Epithelial cell of proximal tubule (primary cell): ENCODE measurements at regions not wholly inside any gene's neighbourhood (a gene's known extent, or its start where the extent isn't known, plus 50 kb on each side); places are given as distances from the start of the nearest gene placed in this dataset.

Experiments used
- DNase-seq: peaks from one replicate; pipeline ENCODE4 v3.0.0-alpha.2; 2011; ENCODE audit warnings: low read depth
- H3K4me3 ChIP-seq: 2 replicates; pipeline ENCODE4 v1.5.1; 2011; ENCODE audit warnings: low read depth, mild to moderate bottlenecking, low read length
- TF ChIP-seq, protein P1 (sequence below): conservative IDR thresholded peaks from 2 replicates; pipeline ENCODE4 v1.5.1; 2012; ENCODE audit warnings: low read depth, mild to moderate bottlenecking, low read length

DNA sequence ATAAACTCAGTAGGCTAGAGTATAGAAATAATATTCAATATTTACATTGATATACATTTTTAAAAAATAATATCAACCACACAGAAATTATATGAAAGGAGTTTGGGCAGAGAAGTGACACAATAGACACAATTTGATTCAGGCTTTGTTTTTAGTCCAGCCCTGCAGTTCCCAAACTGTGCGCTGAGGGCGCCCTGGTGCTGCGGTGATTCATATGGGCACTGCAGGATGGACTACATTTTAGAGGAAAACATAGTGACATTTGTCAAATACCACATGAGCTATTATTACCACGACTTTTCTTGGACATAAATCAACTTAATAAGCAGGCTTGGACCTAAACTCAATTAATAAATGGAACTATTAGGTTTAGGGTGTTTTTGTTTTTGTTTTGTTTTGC lies 364.3 kb upstream of the ID4 start:
- H3K4me3 ChIP-seq, result no peak overlapping the region
- no peak for DNase-seq
- TF ChIP-seq, protein P1, sequence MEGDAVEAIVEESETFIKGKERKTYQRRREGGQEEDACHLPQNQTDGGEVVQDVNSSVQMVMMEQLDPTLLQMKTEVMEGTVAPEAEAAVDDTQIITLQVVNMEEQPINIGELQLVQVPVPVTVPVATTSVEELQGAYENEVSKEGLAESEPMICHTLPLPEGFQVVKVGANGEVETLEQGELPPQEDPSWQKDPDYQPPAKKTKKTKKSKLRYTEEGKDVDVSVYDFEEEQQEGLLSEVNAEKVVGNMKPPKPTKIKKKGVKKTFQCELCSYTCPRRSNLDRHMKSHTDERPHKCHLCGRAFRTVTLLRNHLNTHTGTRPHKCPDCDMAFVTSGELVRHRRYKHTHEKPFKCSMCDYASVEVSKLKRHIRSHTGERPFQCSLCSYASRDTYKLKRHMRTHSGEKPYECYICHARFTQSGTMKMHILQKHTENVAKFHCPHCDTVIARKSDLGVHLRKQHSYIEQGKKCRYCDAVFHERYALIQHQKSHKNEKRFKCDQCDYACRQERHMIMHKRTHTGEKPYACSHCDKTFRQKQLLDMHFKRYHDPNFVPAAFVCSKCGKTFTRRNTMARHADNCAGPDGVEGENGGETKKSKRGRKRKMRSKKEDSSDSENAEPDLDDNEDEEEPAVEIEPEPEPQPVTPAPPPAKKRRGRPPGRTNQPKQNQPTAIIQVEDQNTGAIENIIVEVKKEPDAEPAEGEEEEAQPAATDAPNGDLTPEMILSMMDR, result peak; percentile 48

DNA sequence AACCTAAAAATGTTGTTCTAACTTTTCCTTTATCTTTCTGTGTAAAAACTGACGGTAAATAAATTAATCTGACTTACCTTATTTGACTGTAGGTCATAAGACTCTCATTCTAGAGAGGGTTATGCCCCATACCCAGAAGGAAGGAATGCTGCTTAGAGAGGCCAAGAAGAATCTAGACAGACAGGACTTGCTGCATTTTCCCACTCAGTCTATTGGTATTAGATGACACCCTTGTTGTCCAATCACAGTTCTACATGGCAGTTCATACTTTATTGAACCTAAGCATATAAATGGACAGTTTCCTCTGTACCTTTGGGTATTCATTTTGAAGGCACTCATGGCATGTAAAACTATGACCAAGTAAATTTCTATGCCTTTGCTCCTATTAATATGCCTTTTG lies 359.6 kb upstream of the ID4 start:
- DNase-seq, result no peak
- TF ChIP-seq, protein P1, result no peak
- H3K4me3 ChIP-seq, result no peak overlapping the region

DNA sequence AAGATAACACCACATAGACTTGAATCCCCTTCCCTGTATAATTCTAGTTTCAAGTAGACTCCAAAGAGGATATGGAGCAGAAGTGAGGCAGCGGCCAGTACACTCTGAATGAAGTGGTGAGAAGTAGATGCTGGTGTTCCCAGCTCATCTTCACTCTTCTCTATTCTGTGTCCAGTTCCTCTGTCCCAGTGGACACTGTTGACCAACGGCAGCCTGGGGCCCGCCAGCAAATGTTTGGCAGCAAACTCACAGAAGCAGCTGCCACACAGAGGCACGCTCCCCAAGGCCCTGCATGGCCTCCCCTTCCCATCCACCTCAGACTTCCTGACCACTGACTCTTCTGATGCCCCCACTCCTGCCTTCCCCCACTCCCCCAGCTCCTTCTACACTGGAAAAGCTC lies 358.9 kb upstream of the ID4 start:
- H3K4me3 ChIP-seq, result no peak overlapping the region
- TF ChIP-seq, protein P1, result no peak
- DNase-seq, result no peak

DNA sequence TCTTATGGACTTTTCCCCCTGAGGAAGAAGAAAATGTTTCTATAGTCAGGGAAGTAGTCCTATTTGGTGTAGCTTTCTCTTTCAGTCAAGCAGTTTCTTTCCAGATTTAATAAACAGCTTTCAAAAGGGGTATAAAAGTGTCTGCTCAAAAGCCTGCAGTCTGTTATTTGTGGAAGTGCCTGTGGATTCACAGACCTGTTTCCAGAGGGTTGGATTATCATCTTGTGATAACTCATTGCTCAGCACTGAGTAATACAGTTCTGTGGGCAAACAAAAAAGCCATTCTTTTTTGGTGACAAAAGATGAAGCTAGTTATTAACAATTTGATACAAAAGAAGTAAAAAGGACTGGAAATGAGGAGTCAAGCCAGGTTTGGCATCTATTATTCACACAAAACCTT lies 358.2 kb upstream of the ID4 start:
- TF ChIP-seq, protein P1, result no peak
- DNase-seq, result no peak
- H3K4me3 ChIP-seq, result no peak overlapping the region

DNA sequence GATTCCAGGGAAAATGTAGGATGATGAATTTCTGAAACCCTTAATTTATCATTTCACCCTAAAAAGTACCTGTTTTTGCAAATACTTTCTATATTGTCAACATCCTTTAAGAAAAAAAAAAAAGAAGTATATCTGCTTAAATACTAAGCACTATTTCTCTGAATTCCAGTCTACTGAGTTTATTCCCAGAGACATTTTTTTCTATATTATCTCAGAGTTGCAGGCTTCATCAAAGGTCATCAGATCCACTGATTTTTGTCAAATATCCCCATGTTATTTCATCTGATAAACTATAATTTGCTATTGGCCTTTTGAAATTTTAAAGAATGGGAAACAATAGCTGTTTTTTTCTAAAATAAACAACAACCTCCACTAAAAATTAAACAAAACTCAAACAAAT lies 357.6 kb upstream of the ID4 start:
- no peak overlapping the region for H3K4me3 ChIP-seq
- DNase-seq, result no peak
- TF ChIP-seq, protein P1, result no peak

DNA sequence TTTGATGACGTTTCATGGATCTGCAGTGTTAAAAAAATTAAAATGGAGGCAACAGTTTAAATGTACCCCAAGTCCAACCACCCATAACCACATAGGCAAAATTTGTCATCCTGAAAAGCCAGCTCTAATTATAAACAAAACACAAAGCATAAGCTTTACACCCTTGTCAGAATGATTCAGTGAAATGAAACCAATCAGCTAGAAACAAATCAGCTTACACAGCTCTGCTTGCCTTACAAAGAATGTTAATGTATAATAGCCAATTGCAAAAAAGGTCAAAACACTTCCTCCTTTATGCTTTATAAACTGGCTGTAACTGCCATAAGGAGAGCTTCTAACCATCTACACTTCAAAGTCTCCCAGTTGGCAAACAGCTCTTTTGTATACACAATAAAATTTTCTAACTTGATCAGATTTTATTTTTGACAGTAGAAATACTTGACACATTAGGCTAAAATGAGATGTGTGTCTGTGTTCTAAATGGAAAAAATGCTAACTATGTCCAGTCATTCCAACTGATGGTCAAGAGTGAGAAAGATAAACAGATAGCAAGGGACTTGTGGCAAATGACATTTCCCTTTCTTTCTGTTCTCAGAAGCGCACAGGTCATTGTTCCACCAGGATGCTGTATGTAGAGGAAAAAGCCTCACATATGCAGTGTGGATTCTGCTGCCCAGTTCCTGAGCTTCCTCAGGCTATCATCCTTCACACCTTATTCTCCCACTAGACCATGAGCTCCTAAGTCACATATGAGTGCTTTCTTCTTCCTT lies 344.3 kb upstream of the ID4 start:
- TF ChIP-seq, protein P1, result no peak
- peak; percentile 61 for DNase-seq
- H3K4me3 ChIP-seq, result no peak overlapping the region

DNA sequence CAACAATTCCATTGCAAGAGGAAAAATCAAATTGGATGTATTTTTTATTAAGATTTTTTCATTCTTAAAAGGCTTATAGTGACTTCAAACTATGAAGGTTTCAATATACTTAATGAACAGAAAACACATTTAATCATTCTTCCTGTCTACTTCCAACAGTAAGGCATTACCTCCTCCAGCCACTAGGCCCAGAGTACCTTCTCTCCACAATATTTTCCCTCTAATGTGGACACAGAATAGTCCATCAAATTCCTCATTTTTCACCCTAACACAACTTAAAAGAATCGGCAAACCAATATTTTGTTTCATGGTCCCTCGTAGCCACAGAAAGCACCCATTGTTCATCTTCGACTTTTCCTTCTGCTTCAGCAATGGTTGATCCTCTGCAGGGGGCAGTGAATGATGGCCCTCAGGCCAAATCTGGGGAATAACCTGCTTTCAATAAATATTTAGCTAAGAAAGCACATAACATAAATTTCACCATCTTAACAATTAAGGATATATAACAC lies 335.4 kb upstream of the ID4 start:
- TF ChIP-seq, protein P1, result no peak
- no peak for DNase-seq
- H3K4me3 ChIP-seq, result no peak overlapping the region
